ENCODE measurements at regions not wholly inside any gene's neighbourhood (a gene's known extent, or its start where the extent isn't known, plus 50 kb on each side); places are given as distances from the start of the nearest gene placed in this dataset.

- DNase-seq: no peak
- Histone ChIP-seq H3K4me3 (no peak overlapping the region), H3K27me3 (ENCODE audit: low read depth) (peaks cover 90% of the 10 kb centered on the region), H3K9me3 (replicated peaks) (no peaks in the 10 kb centered on the region), H3K36me3 (no peaks in the 10 kb centered on the region), H3K4me1 (no peaks in the 10 kb centered on the region), H3K27ac (replicated peaks) (no peak overlapping the region)
- TF ChIP-seq, protein P1, sequence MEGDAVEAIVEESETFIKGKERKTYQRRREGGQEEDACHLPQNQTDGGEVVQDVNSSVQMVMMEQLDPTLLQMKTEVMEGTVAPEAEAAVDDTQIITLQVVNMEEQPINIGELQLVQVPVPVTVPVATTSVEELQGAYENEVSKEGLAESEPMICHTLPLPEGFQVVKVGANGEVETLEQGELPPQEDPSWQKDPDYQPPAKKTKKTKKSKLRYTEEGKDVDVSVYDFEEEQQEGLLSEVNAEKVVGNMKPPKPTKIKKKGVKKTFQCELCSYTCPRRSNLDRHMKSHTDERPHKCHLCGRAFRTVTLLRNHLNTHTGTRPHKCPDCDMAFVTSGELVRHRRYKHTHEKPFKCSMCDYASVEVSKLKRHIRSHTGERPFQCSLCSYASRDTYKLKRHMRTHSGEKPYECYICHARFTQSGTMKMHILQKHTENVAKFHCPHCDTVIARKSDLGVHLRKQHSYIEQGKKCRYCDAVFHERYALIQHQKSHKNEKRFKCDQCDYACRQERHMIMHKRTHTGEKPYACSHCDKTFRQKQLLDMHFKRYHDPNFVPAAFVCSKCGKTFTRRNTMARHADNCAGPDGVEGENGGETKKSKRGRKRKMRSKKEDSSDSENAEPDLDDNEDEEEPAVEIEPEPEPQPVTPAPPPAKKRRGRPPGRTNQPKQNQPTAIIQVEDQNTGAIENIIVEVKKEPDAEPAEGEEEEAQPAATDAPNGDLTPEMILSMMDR (IDR thresholded peaks at IDR 0.05; ENCODE audit: borderline replicate concordance): no peak
- intact Hi-C loops (cut with micrococcal nuclease): no loop called here
Measured at GRCh38 chr3:45329761-45330305, 58.5 kb upstream of the LARS2 start.

GRCh38 chr3:45330510-45331295 lies 57.7 kb upstream of the LARS2 start:
- intact Hi-C loops (cut with micrococcal nuclease): no loop called here
- H3K27ac ChIP-seq (replicated peaks): no peak overlapping the region
- no peaks in the 10 kb centered on the region for H3K36me3 ChIP-seq
- DNase-seq: no peak
- no peaks in the 10 kb centered on the region for H3K9me3 ChIP-seq (replicated peaks)
- H3K27me3 ChIP-seq (ENCODE audit: low read depth): peaks cover 92% of the 10 kb centered on the region
- H3K4me3 ChIP-seq: no peak overlapping the region
- TF ChIP-seq, protein P1 (IDR thresholded peaks at IDR 0.05; ENCODE audit: borderline replicate concordance): no peak
- no peaks in the 10 kb centered on the region for H3K4me1 ChIP-seq

- Histone ChIP-seq H3K36me3 (no peaks in the 10 kb centered on the region), H3K9me3 (replicated peaks) (no peaks in the 10 kb centered on the region), H3K4me1 (no peaks in the 10 kb centered on the region), H3K4me3 (no peak overlapping the region), H3K27ac (replicated peaks) (no peak overlapping the region), H3K27me3 (ENCODE audit: low read depth) (peaks cover 92% of the 10 kb centered on the region)
- TF ChIP-seq, protein P1 (IDR thresholded peaks at IDR 0.05; ENCODE audit: borderline replicate concordance): no peak
- no peak for DNase-seq
- intact Hi-C loops (cut with micrococcal nuclease): no loop called here
Measured at GRCh38 chr3:45332493-45332892, 55.9 kb upstream of the LARS2 start.

DNA sequence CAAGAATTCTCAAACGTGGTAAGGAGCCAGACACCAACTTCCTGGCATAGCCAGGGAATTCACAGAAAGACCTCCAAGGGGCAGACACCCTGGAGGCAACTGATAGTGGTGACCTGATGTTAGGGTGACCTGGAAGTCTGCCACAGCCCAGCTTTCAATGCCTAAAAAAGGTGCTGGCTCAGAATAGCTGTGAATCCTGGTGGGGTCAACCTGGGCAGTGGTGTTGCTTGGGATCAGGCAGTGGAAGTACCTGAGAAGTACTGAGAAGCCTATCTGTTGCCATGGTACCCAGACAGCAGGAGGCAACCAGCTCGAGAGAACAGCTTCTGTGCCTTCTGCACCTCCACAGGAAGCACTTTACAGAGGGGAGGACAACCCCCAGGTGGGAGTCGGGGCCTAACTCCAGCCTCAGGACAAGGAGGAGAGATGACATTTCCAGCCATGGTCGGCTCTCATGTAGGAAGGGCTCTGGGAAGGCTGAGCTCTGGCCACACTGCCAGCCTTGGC lies 55.4 kb upstream of the LARS2 start:
- H3K4me3 ChIP-seq: no peak overlapping the region
- peaks cover 91% of the 10 kb centered on the region for H3K27me3 ChIP-seq (ENCODE audit: low read depth)
- no peak overlapping the region for H3K27ac ChIP-seq (replicated peaks)
- no peaks in the 10 kb centered on the region for H3K4me1 ChIP-seq
- TF ChIP-seq, protein P1 (IDR thresholded peaks at IDR 0.05; ENCODE audit: borderline replicate concordance): no peak
- DNase-seq: no peak
- intact Hi-C loops (cut with micrococcal nuclease): no loop called here
- H3K9me3 ChIP-seq (replicated peaks): no peaks in the 10 kb centered on the region
- H3K36me3 ChIP-seq: no peaks in the 10 kb centered on the region

GRCh38 chr3:45333549-45333948 lies 54.8 kb upstream of the LARS2 start:
- H3K4me1 ChIP-seq: no peaks in the 10 kb centered on the region
- TF ChIP-seq, protein P1 (IDR thresholded peaks at IDR 0.05; ENCODE audit: borderline replicate concordance): no peak
- no peak for DNase-seq
- intact Hi-C loops (cut with micrococcal nuclease): no loop called here
- H3K27me3 ChIP-seq (ENCODE audit: low read depth): peaks cover 91% of the 10 kb centered on the region
- no peaks in the 10 kb centered on the region for H3K9me3 ChIP-seq (replicated peaks)
- no peaks in the 10 kb centered on the region for H3K36me3 ChIP-seq
- H3K4me3 ChIP-seq: no peak overlapping the region
- H3K27ac ChIP-seq (replicated peaks): no peak overlapping the region
